ENCODE measurements at regions not wholly inside any gene's neighbourhood (a gene's known extent, or its start where the extent isn't known, plus 50 kb on each side); places are given as distances from the start of the nearest gene placed in this dataset.

DNA sequence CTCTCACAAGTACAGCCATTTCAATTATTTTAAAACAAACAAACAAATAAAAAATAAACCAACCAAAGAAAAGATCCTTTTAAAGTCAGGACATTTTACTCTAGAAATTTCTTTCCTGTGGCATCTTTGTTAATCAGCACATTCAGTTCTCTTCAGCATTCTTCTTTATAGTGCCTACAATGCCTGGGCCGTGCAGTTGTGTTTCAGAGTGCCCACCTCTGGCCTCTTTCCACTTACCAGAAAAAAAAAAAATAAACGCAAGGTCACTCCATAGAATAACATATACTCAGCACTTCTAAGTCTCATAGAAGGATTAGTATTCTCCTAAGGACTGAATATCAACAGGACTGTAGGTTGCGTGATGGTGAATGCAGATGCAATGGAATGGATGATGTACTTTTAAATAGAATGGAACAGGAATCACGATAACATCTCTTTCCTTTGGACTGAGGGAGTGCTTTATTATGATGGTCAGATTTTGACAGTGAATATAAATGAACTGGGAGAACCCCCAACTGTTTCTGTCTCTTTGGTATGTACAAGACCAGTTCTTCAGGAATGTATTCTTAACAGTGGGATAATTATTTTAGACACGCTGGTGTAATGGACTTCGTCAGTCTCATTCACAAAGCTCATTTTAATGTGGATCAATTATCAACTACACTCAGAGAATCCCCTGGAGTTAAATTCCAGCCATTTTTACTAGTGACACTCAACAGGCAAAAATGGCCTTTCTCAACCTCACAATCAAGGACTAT is 125.0 kb upstream of the NBEA start:
- TF ChIP-seq, protein P1, sequence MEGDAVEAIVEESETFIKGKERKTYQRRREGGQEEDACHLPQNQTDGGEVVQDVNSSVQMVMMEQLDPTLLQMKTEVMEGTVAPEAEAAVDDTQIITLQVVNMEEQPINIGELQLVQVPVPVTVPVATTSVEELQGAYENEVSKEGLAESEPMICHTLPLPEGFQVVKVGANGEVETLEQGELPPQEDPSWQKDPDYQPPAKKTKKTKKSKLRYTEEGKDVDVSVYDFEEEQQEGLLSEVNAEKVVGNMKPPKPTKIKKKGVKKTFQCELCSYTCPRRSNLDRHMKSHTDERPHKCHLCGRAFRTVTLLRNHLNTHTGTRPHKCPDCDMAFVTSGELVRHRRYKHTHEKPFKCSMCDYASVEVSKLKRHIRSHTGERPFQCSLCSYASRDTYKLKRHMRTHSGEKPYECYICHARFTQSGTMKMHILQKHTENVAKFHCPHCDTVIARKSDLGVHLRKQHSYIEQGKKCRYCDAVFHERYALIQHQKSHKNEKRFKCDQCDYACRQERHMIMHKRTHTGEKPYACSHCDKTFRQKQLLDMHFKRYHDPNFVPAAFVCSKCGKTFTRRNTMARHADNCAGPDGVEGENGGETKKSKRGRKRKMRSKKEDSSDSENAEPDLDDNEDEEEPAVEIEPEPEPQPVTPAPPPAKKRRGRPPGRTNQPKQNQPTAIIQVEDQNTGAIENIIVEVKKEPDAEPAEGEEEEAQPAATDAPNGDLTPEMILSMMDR (IDR thresholded peaks at IDR 0.05), result no peak
- TF ChIP-seq EZH2 (IDR thresholded peaks at IDR 0.05; ENCODE audit: borderline replicate concordance, insufficient read depth, low read depth, low read length, poor library complexity, severe bottlenecking), result no peak
